ENCODE measurements at regions not wholly inside any gene's neighbourhood (a gene's known extent, or its start where the extent isn't known, plus 50 kb on each side); places are given as distances from the start of the nearest gene placed in this dataset.

GRCh38 chr15:61480863-61481262 is 251.8 kb upstream of the RORA start:
- no peak for DNase-seq (ENCODE audit: low spot score)

GRCh38 chr15:61480295-61480694 is 251.2 kb upstream of the RORA start:
- no peak for DNase-seq (ENCODE audit: low spot score)

- DNase-seq (ENCODE audit: low spot score), result no peak
These were observed 250.5 kb upstream of the RORA start for GRCh38 chr15:61479613-61480012.

GRCh38 chr15:61476741-61477140 is 247.6 kb upstream of the RORA start:
- DNase-seq (ENCODE audit: low spot score), result no peak

GRCh38 chr15:61474796-61475195 is 245.7 kb upstream of the RORA start:
- no peak for DNase-seq (ENCODE audit: low spot score)

- no peak for DNase-seq (ENCODE audit: low spot score)
These were observed 238.7 kb upstream of the RORA start for GRCh38 chr15:61467823-61468222.

GRCh38 chr15:61459785-61460707 is 230.9 kb upstream of the RORA start:
- no peak for DNase-seq (ENCODE audit: low spot score)

GRCh38 chr15:61457050-61457733 is 228.1 kb upstream of the RORA start:
- DNase-seq (ENCODE audit: low spot score), result no peak

- DNase-seq (ENCODE audit: low spot score), result no peak
These were observed 220.1 kb upstream of the RORA start for GRCh38 chr15:61449186-61449702.

GRCh38 chr15:61447981-61448380 is 218.9 kb upstream of the RORA start:
- DNase-seq (ENCODE audit: low spot score), result no peak

- no peak for DNase-seq (ENCODE audit: low spot score)
These were observed 215.5 kb upstream of the RORA start for GRCh38 chr15:61444585-61444984.

- DNase-seq (ENCODE audit: low spot score), result no peak
These were observed 213.7 kb upstream of the RORA start for GRCh38 chr15:61442821-61443220.

GRCh38 chr15:61441891-61442290 is 212.8 kb upstream of the RORA start:
- DNase-seq (ENCODE audit: low spot score), result no peak

- no peak for DNase-seq (ENCODE audit: low spot score)
These were observed 197.4 kb upstream of the RORA start for GRCh38 chr15:61426466-61426865.

GRCh38 chr15:61425934-61426333 is 196.8 kb upstream of the RORA start:
- DNase-seq (ENCODE audit: low spot score), result no peak

GRCh38 chr15:61422773-61423172 is 193.7 kb upstream of the RORA start:
- DNase-seq (ENCODE audit: low spot score), result no peak

GRCh38 chr15:61421938-61422337 is 192.8 kb upstream of the RORA start:
- DNase-seq (ENCODE audit: low spot score), result no peak

- DNase-seq (ENCODE audit: low spot score), result no peak
These were observed 192.4 kb upstream of the RORA start for GRCh38 chr15:61421470-61421869.

GRCh38 chr15:61420546-61420945 is 191.4 kb upstream of the RORA start:
- DNase-seq (ENCODE audit: low spot score), result no peak

- no peak for DNase-seq (ENCODE audit: low spot score)
These were observed 186.6 kb upstream of the RORA start for GRCh38 chr15:61415617-61416120.

GRCh38 chr15:61411902-61412510 is 182.9 kb upstream of the RORA start:
- DNase-seq (ENCODE audit: low spot score), result peak; percentile 3

- DNase-seq (ENCODE audit: low spot score), result no peak
These were observed 181.6 kb upstream of the RORA start for GRCh38 chr15:61410662-61411061.

All from pons (tissue), 1 donor.